Right lobe of liver (tissue), 6 donors: ENCODE measurements at regions not wholly inside any gene's neighbourhood (a gene's known extent, or its start where the extent isn't known, plus 50 kb on each side); places are given as distances from the start of the nearest gene placed in this dataset.

ENCODE experiments used
- ATAC-seq, 4 donors: fragments of 200-7000 bp; cut with Tn5 transposase; one replicate each; pipeline ENCODE4 v1.9.1; 2020; ENCODE audit warnings: mild to moderate bottlenecking in 4 of 4, moderate library complexity in 4 of 4
- DNase-seq, 3 donors: peaks; one replicate each; pipeline ENCODE4 v3.0.0-alpha.2; 2020
- H3K27ac ChIP-seq, 3 donors: fragments of 200-600 bp; one replicate each; pipeline ENCODE4 v1.8.0; 2022
- H3K27me3 ChIP-seq, 2 donors: fragments of 200-600 bp; one replicate each; pipeline ENCODE4 v1.8.0; 2022
- H3K36me3 ChIP-seq, 4 donors: fragments of 200-600 bp; sonication (generic) in 1 of 4; one replicate each; pipeline versions ENCODE4 v1.5.1 to v1.8.0; 2017 to 2022; ENCODE audit warnings: control low read depth in 1 of 4
- H3K4me1 ChIP-seq, 4 donors: fragments of 200-600 bp; sonication (generic) in 1 of 4; one replicate each; pipeline versions ENCODE4 v1.5.1 to v1.8.0; 2017 to 2022; ENCODE audit warnings: control low read depth in 1 of 4
- H3K4me3 ChIP-seq, 3 donors: fragments of 200-600 bp; one replicate each; pipeline ENCODE4 v1.8.0; 2022
- H3K9me3 ChIP-seq, 4 donors: fragments of 200-600 bp; sonication (generic) in 1 of 4; one replicate each; pipeline versions ENCODE4 v1.5.1 to v1.8.0; 2017 to 2022; ENCODE audit warnings: control low read depth in 1 of 4
- CTCF ChIP-seq, 4 donors: fragments of 200-600 bp in 3 of 4; fragments of 450-650 bp in 1 of 4; IDR thresholded peaks; one replicate each; pipeline versions ENCODE4 v1.5.1 to v1.8.0; 2016 to 2022; ENCODE audit warnings: antibody characterized with exemption in 4 of 4, mild to moderate bottlenecking in 2 of 4
- POLR2A ChIP-seq: fragments of 450-650 bp; IDR thresholded peaks from one replicate; pipeline ENCODE4 v1.6.1; 2017; ENCODE audit warnings: antibody characterized with exemption, mild to moderate bottlenecking
- WGBS: methylation state at CpG from one replicate; pipeline ENCODE4 v1.1.6; 2018; ENCODE audit warnings: low coverage, low lambda C conversion rate; ENCODE audit not compliant: insufficient coverage; ENCODE audit errors: missing lambda C conversion rate; 5-methylcytosine and 5-hydroxymethylcytosine counted together
- intact Hi-C, 2 donors: fragments of 100-400 bp; cut with DNase I; formaldehyde crosslinking; loops; one replicate each; pipeline versions ENCODE4 v1.11.2 to v1.14.1; 2022
- donor health status: DM: no; HTN: yes; CAD: no.
- donor health status: DM: no; HTN: no; CAD: no.
- donor health status: DM: no; HTN: no; CAD: no.
- donor health status: DM: no; HTN: yes; CAD: no.
- donor health status: DM: no; HTN: yes; CAD: no.

- TF ChIP-seq POLR2A: no peak
- TF ChIP-seq CTCF (IDR thresholded peaks at IDR 0.05): no peak
- DNase-seq: peak in 1 of 3 donors; percentile 46
- intact Hi-C loops: no loop called here
- no peaks in the 10 kb centered on the region for H3K4me1 ChIP-seq
- no peak overlapping the region for H3K4me3 ChIP-seq
- WGBS: 63% methylated on average over 2 of the region's 9 CpGs
- no peak overlapping the region for H3K27ac ChIP-seq
- no peaks in the 10 kb centered on the region for H3K36me3 ChIP-seq
- no peak for ATAC-seq
- H3K9me3 ChIP-seq: no peaks in the 10 kb centered on the region
- no peaks in the 10 kb centered on the region for H3K27me3 ChIP-seq
These were observed 244.4 kb upstream of the PPP2R2D start for GRCh38 chr10:131656431-131656841.

- no peak overlapping the region for H3K27ac ChIP-seq
- H3K9me3 ChIP-seq: no peaks in the 10 kb centered on the region
- H3K36me3 ChIP-seq: no peaks in the 10 kb centered on the region
- no peak overlapping the region for H3K4me3 ChIP-seq
- WGBS: 76% methylated on average over 8 of the region's 16 CpGs
- intact Hi-C loops: no loop called here
- DNase-seq: peak in 1 of 3 donors; percentile 37
- TF ChIP-seq CTCF (IDR thresholded peaks at IDR 0.05) (no peak), POLR2A (no peak)
- no peaks in the 10 kb centered on the region for H3K4me1 ChIP-seq
- ATAC-seq: no peak
- H3K27me3 ChIP-seq: no peaks in the 10 kb centered on the region
These were observed 243.4 kb upstream of the PPP2R2D start for GRCh38 chr10:131657318-131657984.

- no peak for ATAC-seq
- TF ChIP-seq POLR2A: no peak
- TF ChIP-seq CTCF (IDR thresholded peaks at IDR 0.05): no peak
These were observed 242.8 kb upstream of the PPP2R2D start for GRCh38 chr10:131657985-131658330.

GRCh38 chr10:131658476-131659110, 242.2 kb upstream of the PPP2R2D start:
- ATAC-seq (no peak), DNase-seq (peak in 1 of 3 donors; percentile 30)
- H3K36me3 ChIP-seq: no peaks in the 10 kb centered on the region
- no peaks in the 10 kb centered on the region for H3K4me1 ChIP-seq
- intact Hi-C loops: no loop called here
- no peak overlapping the region for H3K27ac ChIP-seq
- H3K4me3 ChIP-seq: no peak overlapping the region
- H3K27me3 ChIP-seq: no peaks in the 10 kb centered on the region
- TF ChIP-seq POLR2A (no peak), CTCF (IDR thresholded peaks at IDR 0.05) (no peak)
- no peaks in the 10 kb centered on the region for H3K9me3 ChIP-seq
- WGBS: 63% methylated on average over 8 of the region's 9 CpGs

More at GRCh38 chr10:131657985-131658330, 242.8 kb upstream of the PPP2R2D start:
- H3K36me3 ChIP-seq: no peaks in the 10 kb centered on the region
- H3K9me3 ChIP-seq: no peaks in the 10 kb centered on the region
- 55% methylated on average over 3 of the region's 9 CpGs for WGBS
- intact Hi-C loops: no loop called here
- no peak overlapping the region for H3K4me3 ChIP-seq
- H3K27ac ChIP-seq: no peak overlapping the region
- no peak for DNase-seq
- H3K27me3 ChIP-seq: no peaks in the 10 kb centered on the region
- H3K4me1 ChIP-seq: no peaks in the 10 kb centered on the region
